ENCODE measurements at regions not wholly inside any gene's neighbourhood (a gene's known extent, or its start where the extent isn't known, plus 50 kb on each side); places are given as distances from the start of the nearest gene placed in this dataset.

DNA sequence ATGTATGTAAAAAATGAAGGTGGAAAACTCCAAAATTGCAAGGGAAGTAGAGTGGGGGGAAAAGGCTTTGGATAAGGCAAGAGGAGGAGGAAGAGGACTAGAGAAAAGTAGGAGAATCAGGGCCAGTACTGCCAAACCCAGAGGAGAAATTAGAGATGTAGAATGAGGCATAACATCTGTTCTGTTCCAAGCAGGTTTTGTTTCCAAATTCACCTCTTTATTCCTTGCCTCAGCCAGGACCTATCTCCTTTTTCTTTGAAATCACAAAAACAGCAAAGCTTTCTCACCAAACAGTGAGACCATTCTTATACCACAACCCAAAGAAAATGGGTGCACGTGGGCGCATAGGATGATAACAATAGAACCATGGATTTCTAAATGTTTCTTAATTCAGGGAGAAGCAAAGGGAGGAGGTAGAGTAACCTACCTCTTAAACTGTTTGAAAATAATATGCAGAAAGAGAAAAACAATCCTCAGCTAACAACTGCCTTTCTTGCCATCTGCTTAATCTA is 383.3 kb upstream of the PKN2 start:
- POLR2A ChIA-PET = interaction anchor here (1.0 kb wide), 1 partner anchor 9 kb away, joined by 4 read pairs; no protein-coding TSS in a partner anchor
- intact Hi-C loops (cut with micrococcal nuclease; ENCODE audit: unreplicated experiment) = loop anchor here (5.0 kb wide), 1 partner anchor 119 kb away; no protein-coding TSS in a partner anchor
- no peaks in the 10 kb centered on the region for H3K9me3 ChIP-seq (ENCODE audit: low read length)
- no peak overlapping the region for H3K27ac ChIP-seq (ENCODE audit: low read depth, low read length, poor library complexity, severe bottlenecking)
- BruUV-seq (replicated peaks) = no TSS peak
- CTCF ChIA-PET (ENCODE audit: unreplicated experiment) = no interaction called here
- DNase-seq (ENCODE audit: low spot score) = no peak
- no peaks in the 10 kb centered on the region for H3K4me1 ChIP-seq (ENCODE audit: insufficient read depth, low read length, poor library complexity, severe bottlenecking)
- no peaks in the 10 kb centered on the region for H3K9me2 ChIP-seq (ENCODE audit: insufficient read depth, low read length)
- TF ChIP-seq EZH2phosphoT487 (IDR thresholded peaks at IDR 0.05; ENCODE audit: borderline replicate concordance, low read depth, low read length) (no peak), CTCF (conservative IDR thresholded peaks at IDR 0.05; ENCODE audit: low read length) (no peak)
- H3K4me3 ChIP-seq (ENCODE audit: low read depth, low read length, poor library complexity, severe bottlenecking) = no peak overlapping the region
- H3K79me2 ChIP-seq (ENCODE audit: insufficient read depth, low read depth, low read length) = no peaks in the 10 kb centered on the region
- no peak overlapping the region for H3K4me2 ChIP-seq (ENCODE audit: low read length)
- no peaks in the 10 kb centered on the region for H4K20me1 ChIP-seq (ENCODE audit: insufficient read depth, low read length)
- no peaks in the 10 kb centered on the region for H3K36me3 ChIP-seq (ENCODE audit: insufficient read depth, low read length)
- no peak overlapping the region for H2AFZ ChIP-seq (ENCODE audit: low read length)

GRCh38 chr1:88302843-88303486 is 381.1 kb upstream of the PKN2 start:
- H3K9me3 ChIP-seq (ENCODE audit: low read length) = no peaks in the 10 kb centered on the region
- H3K4me2 ChIP-seq (ENCODE audit: low read length) = no peak overlapping the region
- H3K36me3 ChIP-seq (ENCODE audit: insufficient read depth, low read length) = no peaks in the 10 kb centered on the region
- H3K4me3 ChIP-seq (ENCODE audit: low read depth, low read length, poor library complexity, severe bottlenecking) = no peak overlapping the region
- CTCF ChIA-PET (ENCODE audit: unreplicated experiment) = no interaction called here
- H3K27ac ChIP-seq (ENCODE audit: low read depth, low read length, poor library complexity, severe bottlenecking) = no peak overlapping the region
- H2AFZ ChIP-seq (ENCODE audit: low read length) = no peak overlapping the region
- peak; percentile 56 for TF ChIP-seq CTCF (conservative IDR thresholded peaks at IDR 0.05; ENCODE audit: low read length)
- no peak for TF ChIP-seq EZH2phosphoT487 (IDR thresholded peaks at IDR 0.05; ENCODE audit: borderline replicate concordance, low read depth, low read length)
- intact Hi-C loops (cut with micrococcal nuclease; ENCODE audit: unreplicated experiment) = loop anchor here (5.0 kb wide), 1 partner anchor 121 kb away; no protein-coding TSS in a partner anchor
- H3K9me2 ChIP-seq (ENCODE audit: insufficient read depth, low read length) = no peaks in the 10 kb centered on the region
- H4K20me1 ChIP-seq (ENCODE audit: insufficient read depth, low read length) = no peaks in the 10 kb centered on the region
- H3K4me1 ChIP-seq (ENCODE audit: insufficient read depth, low read length, poor library complexity, severe bottlenecking) = no peaks in the 10 kb centered on the region
- peak; percentile 2 for DNase-seq (ENCODE audit: low spot score)
- POLR2A ChIA-PET = no interaction called here
- no TSS peak for BruUV-seq (replicated peaks)
- no peaks in the 10 kb centered on the region for H3K79me2 ChIP-seq (ENCODE audit: insufficient read depth, low read depth, low read length)

DNA sequence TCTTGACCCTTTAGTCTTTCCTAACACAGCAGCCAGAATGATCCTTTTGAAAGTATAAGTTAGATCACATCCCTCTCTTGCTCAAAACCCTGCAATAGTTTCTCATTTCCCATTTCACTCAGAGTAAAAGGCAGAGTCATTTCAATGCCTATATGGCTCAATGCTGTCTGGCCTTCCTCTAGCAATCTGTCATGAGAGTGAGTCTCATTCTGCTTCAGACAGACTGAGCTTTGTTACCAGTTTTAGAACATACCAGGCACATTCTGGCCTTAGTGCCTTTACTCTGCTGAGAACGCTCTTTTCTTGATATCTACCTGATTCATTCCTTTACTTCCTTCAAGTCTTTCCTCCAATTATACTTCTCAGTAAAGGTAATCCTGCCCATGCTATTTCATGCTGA is 372.8 kb upstream of the PKN2 start:
- no peak overlapping the region for H3K27ac ChIP-seq (ENCODE audit: low read depth, low read length, poor library complexity, severe bottlenecking)
- ChIA-PET POLR2A (no interaction called here), CTCF (ENCODE audit: unreplicated experiment) (no interaction called here)
- no peaks in the 10 kb centered on the region for H3K9me3 ChIP-seq (ENCODE audit: low read length)
- no peaks in the 10 kb centered on the region for H4K20me1 ChIP-seq (ENCODE audit: insufficient read depth, low read length)
- no peaks in the 10 kb centered on the region for H3K4me1 ChIP-seq (ENCODE audit: insufficient read depth, low read length, poor library complexity, severe bottlenecking)
- intact Hi-C loops (cut with micrococcal nuclease; ENCODE audit: unreplicated experiment) = no loop called here
- BruUV-seq (replicated peaks) = no TSS peak
- TF ChIP-seq CTCF (conservative IDR thresholded peaks at IDR 0.05; ENCODE audit: low read length) (no peak), EZH2phosphoT487 (IDR thresholded peaks at IDR 0.05; ENCODE audit: borderline replicate concordance, low read depth, low read length) (no peak)
- H3K79me2 ChIP-seq (ENCODE audit: insufficient read depth, low read depth, low read length) = no peaks in the 10 kb centered on the region
- H3K36me3 ChIP-seq (ENCODE audit: insufficient read depth, low read length) = no peaks in the 10 kb centered on the region
- no peaks in the 10 kb centered on the region for H3K9me2 ChIP-seq (ENCODE audit: insufficient read depth, low read length)
- H3K4me3 ChIP-seq (ENCODE audit: low read depth, low read length, poor library complexity, severe bottlenecking) = no peak overlapping the region
- no peak overlapping the region for H2AFZ ChIP-seq (ENCODE audit: low read length)
- H3K4me2 ChIP-seq (ENCODE audit: low read length) = no peak overlapping the region
- no peak for DNase-seq (ENCODE audit: low spot score)

Measured in OCI-LY7 (cell line).